Neural crest cell (in vitro differentiated cells): ENCODE measurements at regions not wholly inside any gene's neighbourhood (a gene's known extent, or its start where the extent isn't known, plus 50 kb on each side); places are given as distances from the start of the nearest gene placed in this dataset.

ENCODE experiments used
- DNase-seq: peaks from one replicate; pipeline ENCODE4 v3.0.0; 2021; ENCODE audit warnings: low read depth, mixed read lengths, low spot score
- H3K27ac Mint-ChIP-seq: one replicate; pipeline ENCODE4 v1.8.0; 2021; ENCODE audit warnings: mild to moderate bottlenecking, mixed read lengths; ENCODE audit not compliant: unreplicated experiment
- H3K27me3 Mint-ChIP-seq: 2 replicates; pipeline ENCODE4 v1.8.0; 2021; ENCODE audit warnings: low read depth, mild to moderate bottlenecking, mixed read lengths
- H3K36me3 Mint-ChIP-seq: 2 replicates; pipeline ENCODE4 v1.8.0; 2021; ENCODE audit warnings: low read depth, mild to moderate bottlenecking, mixed read lengths
- H3K4me1 Mint-ChIP-seq: 2 replicates; pipeline ENCODE4 v1.8.0; 2021; ENCODE audit warnings: mixed read lengths
- H3K4me3 Mint-ChIP-seq: one replicate; pipeline ENCODE4 v1.8.0; 2021; ENCODE audit warnings: mild to moderate bottlenecking, mixed read lengths
- H3K9me3 Mint-ChIP-seq: 2 replicates; pipeline ENCODE4 v1.8.0; 2021; ENCODE audit warnings: mixed read lengths
- TF ChIP-seq, protein P1 (sequence below): fragments of 200-600 bp; sonication (generic); conservative IDR thresholded peaks from 2 replicates; pipeline ENCODE4 v1.5.0; 2021; ENCODE audit warnings: antibody characterized with exemption, mild to moderate bottlenecking

DNA sequence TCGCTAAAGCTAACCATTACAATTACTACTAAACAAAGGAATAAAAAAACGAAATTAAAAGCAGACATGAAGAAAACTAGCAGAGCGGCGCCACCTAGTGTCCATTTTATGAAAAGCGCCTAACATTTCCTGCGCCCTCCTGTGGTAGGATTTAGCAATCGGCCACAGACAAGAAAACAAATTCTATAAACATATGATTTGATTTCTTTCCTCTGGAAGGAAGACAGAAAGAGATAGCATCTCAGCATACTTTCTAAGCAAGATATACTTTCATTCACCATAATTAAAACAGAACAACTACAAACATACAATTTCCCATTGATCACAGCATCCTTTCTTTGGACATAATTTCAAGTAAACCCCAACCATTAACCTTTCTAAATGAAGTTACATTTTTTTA, 337.7 kb upstream of the NPVF start:
- H3K27ac Mint-ChIP-seq: peak overlapping the region; percentile 79
- peak; percentile 71 for DNase-seq
- peaks cover 13% of the 10 kb centered on the region for H3K4me1 Mint-ChIP-seq
- H3K36me3 Mint-ChIP-seq: no peaks in the 10 kb centered on the region
- H3K9me3 Mint-ChIP-seq: peaks cover 3% of the 10 kb centered on the region
- H3K4me3 Mint-ChIP-seq: no peak overlapping the region
- no peaks in the 10 kb centered on the region for H3K27me3 Mint-ChIP-seq
- TF ChIP-seq, protein P1, sequence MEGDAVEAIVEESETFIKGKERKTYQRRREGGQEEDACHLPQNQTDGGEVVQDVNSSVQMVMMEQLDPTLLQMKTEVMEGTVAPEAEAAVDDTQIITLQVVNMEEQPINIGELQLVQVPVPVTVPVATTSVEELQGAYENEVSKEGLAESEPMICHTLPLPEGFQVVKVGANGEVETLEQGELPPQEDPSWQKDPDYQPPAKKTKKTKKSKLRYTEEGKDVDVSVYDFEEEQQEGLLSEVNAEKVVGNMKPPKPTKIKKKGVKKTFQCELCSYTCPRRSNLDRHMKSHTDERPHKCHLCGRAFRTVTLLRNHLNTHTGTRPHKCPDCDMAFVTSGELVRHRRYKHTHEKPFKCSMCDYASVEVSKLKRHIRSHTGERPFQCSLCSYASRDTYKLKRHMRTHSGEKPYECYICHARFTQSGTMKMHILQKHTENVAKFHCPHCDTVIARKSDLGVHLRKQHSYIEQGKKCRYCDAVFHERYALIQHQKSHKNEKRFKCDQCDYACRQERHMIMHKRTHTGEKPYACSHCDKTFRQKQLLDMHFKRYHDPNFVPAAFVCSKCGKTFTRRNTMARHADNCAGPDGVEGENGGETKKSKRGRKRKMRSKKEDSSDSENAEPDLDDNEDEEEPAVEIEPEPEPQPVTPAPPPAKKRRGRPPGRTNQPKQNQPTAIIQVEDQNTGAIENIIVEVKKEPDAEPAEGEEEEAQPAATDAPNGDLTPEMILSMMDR: peak; percentile 100

DNA sequence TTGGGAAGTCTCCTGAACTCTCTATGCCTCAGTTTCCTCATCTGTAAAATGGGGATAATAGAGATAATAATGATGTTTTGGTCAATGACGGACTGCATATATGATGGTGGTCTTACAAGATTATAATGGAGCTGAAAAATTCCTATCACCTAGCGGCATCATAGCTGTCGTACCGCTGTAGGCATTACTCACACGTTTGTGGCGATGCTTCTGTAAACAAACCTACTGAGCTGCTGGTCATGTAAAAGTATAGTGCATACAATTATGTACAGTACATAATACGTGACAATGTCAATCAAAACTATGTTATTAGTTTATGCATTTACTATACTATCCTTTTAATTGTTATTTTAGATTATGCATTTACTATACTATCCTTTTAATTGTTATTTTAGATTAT, 339.1 kb upstream of the NPVF start:
- Mint-ChIP-seq H3K9me3 (peaks cover 3% of the 10 kb centered on the region), H3K4me3 (no peak overlapping the region)

DNA sequence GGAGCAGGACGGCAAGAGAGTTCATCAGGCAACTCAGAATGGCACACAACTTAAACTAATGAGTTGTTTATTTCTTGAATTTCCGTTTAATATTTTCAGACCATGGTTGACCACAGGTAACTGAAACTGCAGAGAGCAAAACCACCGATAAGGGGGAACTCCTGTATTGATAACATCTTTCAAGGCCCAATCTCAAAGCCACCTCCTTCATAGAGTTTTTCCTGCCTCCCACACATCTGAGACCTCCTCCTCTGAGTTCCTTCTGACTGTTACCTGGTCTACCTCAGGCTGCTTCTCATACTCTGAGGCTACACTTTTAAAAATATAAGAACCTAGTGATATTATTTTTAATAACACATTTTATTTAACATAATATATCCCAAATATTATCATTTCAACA, 341.5 kb upstream of the NPVF start:
- Mint-ChIP-seq H3K27ac (no peak overlapping the region), H3K9me3 (peaks cover 3% of the 10 kb centered on the region), H3K4me3 (no peak overlapping the region), H3K27me3 (no peaks in the 10 kb centered on the region), H3K4me1 (peaks cover 22% of the 10 kb centered on the region), H3K36me3 (no peaks in the 10 kb centered on the region)
- DNase-seq: no peak
- TF ChIP-seq, protein P1: no peak

More for the DNA sequence above, 339.1 kb upstream of the NPVF start:
- DNase-seq: no peak
- Mint-ChIP-seq H3K36me3 (no peaks in the 10 kb centered on the region), H3K27ac (no peak overlapping the region), H3K27me3 (no peaks in the 10 kb centered on the region), H3K4me1 (peaks cover 13% of the 10 kb centered on the region)
- TF ChIP-seq, protein P1: no peak

DNA sequence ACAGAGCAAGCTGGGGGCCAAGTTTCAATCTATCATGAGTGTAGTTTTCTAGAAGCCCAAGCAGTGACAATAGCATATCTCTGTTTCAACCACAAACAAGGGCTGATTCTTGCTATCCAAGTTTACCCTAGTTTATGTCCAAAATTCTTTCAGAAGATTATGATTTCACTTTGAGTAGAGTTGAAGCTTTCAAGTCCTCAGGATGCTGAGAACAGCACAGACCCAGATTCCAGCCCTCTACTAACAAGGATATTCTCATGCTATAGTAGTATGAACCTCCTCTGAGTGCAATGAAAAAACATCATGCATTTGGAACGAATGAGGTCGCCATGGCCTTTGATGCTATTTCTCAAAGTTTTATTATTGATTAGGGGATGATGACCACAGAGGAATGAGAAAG, 344.1 kb upstream of the NPVF start:
- no peaks in the 10 kb centered on the region for H3K27me3 Mint-ChIP-seq
- peaks cover 15% of the 10 kb centered on the region for H3K4me1 Mint-ChIP-seq
- TF ChIP-seq, protein P1: no peak
- no peak overlapping the region for H3K27ac Mint-ChIP-seq
- H3K4me3 Mint-ChIP-seq: no peak overlapping the region
- peaks cover 3% of the 10 kb centered on the region for H3K9me3 Mint-ChIP-seq
- no peaks in the 10 kb centered on the region for H3K36me3 Mint-ChIP-seq
- DNase-seq: no peak

DNA sequence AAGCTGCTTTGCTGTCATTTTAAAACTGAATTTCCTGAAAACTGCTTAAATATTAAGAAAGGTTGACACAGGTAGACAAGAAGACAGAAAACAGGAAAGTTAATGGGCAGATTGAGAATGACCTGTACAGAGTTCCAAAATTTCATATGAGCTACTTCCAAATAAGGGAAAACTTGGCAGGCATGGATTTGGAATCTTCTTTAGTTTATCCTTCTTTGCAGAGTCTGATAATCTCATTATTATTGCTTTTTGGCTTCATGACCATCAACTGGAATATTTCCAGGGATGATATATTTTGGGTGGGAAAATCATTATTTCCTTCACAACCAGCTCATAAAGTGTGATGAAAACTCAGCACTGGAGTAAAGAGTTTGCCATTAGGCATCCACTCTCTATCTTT, 346.5 kb upstream of the NPVF start:
- DNase-seq: no peak
- Mint-ChIP-seq H3K9me3 (no peaks in the 10 kb centered on the region), H3K4me1 (peaks cover 9% of the 10 kb centered on the region), H3K36me3 (no peaks in the 10 kb centered on the region), H3K27me3 (no peaks in the 10 kb centered on the region), H3K27ac (no peak overlapping the region), H3K4me3 (no peak overlapping the region)
- TF ChIP-seq, protein P1: no peak

DNA sequence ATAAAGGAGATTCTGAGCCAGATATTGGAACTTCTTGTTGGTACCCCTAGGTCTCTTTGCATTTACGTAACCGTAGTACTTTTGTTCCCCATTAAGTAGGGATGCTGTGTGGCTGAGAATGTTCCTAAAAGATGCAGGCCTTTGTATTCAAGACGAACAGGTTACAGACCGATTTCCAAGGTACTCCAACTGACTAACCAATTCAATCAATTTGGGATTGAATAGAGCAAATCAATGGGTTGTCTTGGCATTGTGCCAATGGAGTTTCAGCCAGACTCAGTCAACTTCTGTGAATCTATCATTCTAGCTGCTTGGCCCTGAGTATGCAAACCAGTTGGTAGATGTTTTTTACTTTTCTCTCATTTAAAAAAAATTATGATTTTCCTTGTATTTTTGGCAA, 347.3 kb upstream of the NPVF start:
- Mint-ChIP-seq H3K27me3 (no peaks in the 10 kb centered on the region), H3K4me3 (no peak overlapping the region)

More for the DNA sequence above, 347.3 kb upstream of the NPVF start:
- TF ChIP-seq, protein P1: no peak
- H3K27ac Mint-ChIP-seq: no peak overlapping the region
- peaks cover 14% of the 10 kb centered on the region for H3K4me1 Mint-ChIP-seq
- no peaks in the 10 kb centered on the region for H3K9me3 Mint-ChIP-seq
- no peaks in the 10 kb centered on the region for H3K36me3 Mint-ChIP-seq
- DNase-seq: no peak
